PC-3 (cell line): ENCODE measurements at regions not wholly inside any gene's neighbourhood (a gene's known extent, or its start where the extent isn't known, plus 50 kb on each side); places are given as distances from the start of the nearest gene placed in this dataset.

ENCODE experiments used
- ATAC-seq: fragments of 200-7000 bp; cut with Tn5 transposase; 2 replicates; pipeline ENCODE4 v1.9.1; 2020; ENCODE audit warnings: mild to moderate bottlenecking, moderate library complexity
- BruUV-seq: library from RNA; stranded (reverse); fragments of 400-500 nt; replicated peaks from 2 replicates; lab custom pipeline; 2021; lab: Mats Ljungman, UMichigan
- CTCF ChIA-PET: fragments of 300-600 bp; sonication (Branson Sonifier 250); formaldehyde crosslinking; loops from one replicate; lab custom pipeline; 2022; ENCODE audit warnings: antibody characterized with exemption; lab: Charles Lee
- POLR2A ChIA-PET: fragments of 300-600 bp; sonication (Branson Sonifier 250); formaldehyde crosslinking; loops from one replicate; lab custom pipeline; 2022; ENCODE audit warnings: antibody characterized with exemption; ENCODE audit not compliant: unreplicated experiment; lab: Charles Lee
- DNase-seq: peaks from one replicate; pipeline ENCODE4 v3.0.0-alpha.2; 2015
- H2AFZ ChIP-seq: fragments of 300-600 bp; sonication (generic); 2 replicates; pipeline ENCODE4 v1.6.0; 2016; ENCODE audit warnings: antibody characterized with exemption, low read length
- H3F3A ChIP-seq: fragments of 300-600 bp; sonication (generic); one replicate; pipeline ENCODE4 v1.6.0; 2017; ENCODE audit warnings: antibody characterized with exemption, low read length, control low read depth, mild to moderate bottlenecking; ENCODE audit not compliant: unreplicated experiment
- H3K27ac ChIP-seq: fragments of 300-600 bp; sonication (generic); 2 replicates; pipeline ENCODE4 v1.5.1; 2016; ENCODE audit warnings: mild to moderate bottlenecking, low read length
- H3K27me3 ChIP-seq: fragments of 300-600 bp; sonication (generic); 2 replicates; pipeline ENCODE4 v1.6.1; 2016; ENCODE audit warnings: low read length, mixed read lengths
- H3K36me3 ChIP-seq: fragments of 300-600 bp; sonication (generic); 2 replicates; pipeline ENCODE4 v1.6.1; 2016; ENCODE audit warnings: low read depth, mixed run types, low read length, mixed read lengths
- H3K4me1 ChIP-seq: fragments of 300-600 bp; sonication (generic); 2 replicates; pipeline ENCODE4 v1.5.1; 2016; ENCODE audit warnings: low read length; ENCODE audit not compliant: insufficient read depth
- H3K4me2 ChIP-seq: fragments of 300-600 bp; sonication (generic); 2 replicates; pipeline ENCODE4 v1.6.0; 2016; ENCODE audit warnings: low read length
- H3K4me3 ChIP-seq: fragments of 300-600 bp; sonication (generic); 2 replicates; pipeline ENCODE4 v1.5.1; 2016; ENCODE audit warnings: mild to moderate bottlenecking, low read length, mixed read lengths
- H3K79me2 ChIP-seq: fragments of 300-600 bp; sonication (generic); 2 replicates; pipeline ENCODE4 v1.6.1; 2017; ENCODE audit warnings: low read length, mixed read lengths
- H3K9ac ChIP-seq: fragments of 300-600 bp; sonication (generic); 2 replicates; pipeline ENCODE4 v1.6.0; 2016; ENCODE audit warnings: mild to moderate bottlenecking, low read length
- H3K9me2 ChIP-seq: fragments of 300-600 bp; sonication (generic); replicated peaks from 2 replicates; pipeline ENCODE4 v1.6.1; 2016; ENCODE audit warnings: mixed run types, low read length, mixed read lengths
- H3K9me3 ChIP-seq: fragments of 300-600 bp; sonication (generic); 2 replicates; pipeline ENCODE4 v1.6.1; 2016; ENCODE audit warnings: low read length, mixed read lengths
- H4K20me1 ChIP-seq: fragments of 300-600 bp; sonication (generic); 2 replicates; pipeline ENCODE4 v1.6.1; 2016; ENCODE audit warnings: low read length, mixed read lengths
- CTCF ChIP-seq: fragments of 300-600 bp; sonication (generic); conservative IDR thresholded peaks from 2 replicates; pipeline ENCODE4 v1.5.1; 2017; ENCODE audit warnings: antibody characterized with exemption, low read depth, mild to moderate bottlenecking, low read length
- EZH2 ChIP-seq: fragments of 300-600 bp; sonication (generic); IDR thresholded peaks from one replicate; pipeline ENCODE4 v1.6.1; 2017; ENCODE audit warnings: antibody characterized with exemption, mild to moderate bottlenecking, low read length; ENCODE audit not compliant: unreplicated experiment
- EZH2phosphoT487 ChIP-seq: fragments of 300-600 bp; sonication (generic); IDR thresholded peaks from 2 replicates; pipeline ENCODE4 v1.6.1; 2018; ENCODE audit warnings: mild to moderate bottlenecking, antibody characterized with exemption, low read length, borderline replicate concordance
- intact Hi-C: fragments of 100-400 bp; cut with micrococcal nuclease; formaldehyde crosslinking; loops from 2 replicates; pipeline ENCODE4 v1.9.0; 2023

GRCh38 chr11:39571081-39571480 lies 1888.4 kb downstream of the LRRC4C start:
- H3K79me2 ChIP-seq, result no peaks in the 10 kb centered on the region
- H3K36me3 ChIP-seq, result no peaks in the 10 kb centered on the region
- ChIA-PET CTCF (no interaction called here), POLR2A (no interaction called here)
- no peaks in the 10 kb centered on the region for H3F3A ChIP-seq
- no peak overlapping the region for H3K4me3 ChIP-seq
- H4K20me1 ChIP-seq, result no peaks in the 10 kb centered on the region
- no peaks in the 10 kb centered on the region for H3K9me3 ChIP-seq
- intact Hi-C loops, result no loop called here
- H3K27ac ChIP-seq, result no peak overlapping the region
- no peak overlapping the region for H2AFZ ChIP-seq
- H3K4me1 ChIP-seq, result no peaks in the 10 kb centered on the region
- no peaks in the 10 kb centered on the region for H3K27me3 ChIP-seq
- no peak for TF ChIP-seq EZH2
- TF ChIP-seq EZH2phosphoT487, result no peak
- no peak for TF ChIP-seq CTCF
- no peak for DNase-seq
- H3K9ac ChIP-seq, result no peak overlapping the region
- H3K9me2 ChIP-seq, result no peaks in the 10 kb centered on the region
- BruUV-seq, result no TSS peak
- no peak for ATAC-seq
- no peak overlapping the region for H3K4me2 ChIP-seq

- Histone ChIP-seq H3K4me3 (no peak overlapping the region), H2AFZ (no peak overlapping the region), H3K79me2 (no peaks in the 10 kb centered on the region), H3F3A (no peaks in the 10 kb centered on the region), H3K9ac (no peak overlapping the region), H3K27ac (no peak overlapping the region), H3K4me2 (no peak overlapping the region), H3K27me3 (no peaks in the 10 kb centered on the region), H3K36me3 (no peaks in the 10 kb centered on the region), H4K20me1 (no peaks in the 10 kb centered on the region), H3K9me2 (no peaks in the 10 kb centered on the region), H3K4me1 (no peaks in the 10 kb centered on the region), H3K9me3 (no peaks in the 10 kb centered on the region)
- ATAC-seq (no peak), DNase-seq (no peak)
- BruUV-seq, result no TSS peak
- TF ChIP-seq CTCF (no peak), EZH2phosphoT487 (no peak), EZH2 (no peak)
- CTCF ChIA-PET, result no interaction called here
- intact Hi-C loops, result no loop called here
- POLR2A ChIA-PET, result no interaction called here
These were observed 1888.9 kb downstream of the LRRC4C start for GRCh38 chr11:39570526-39570925.

DNA sequence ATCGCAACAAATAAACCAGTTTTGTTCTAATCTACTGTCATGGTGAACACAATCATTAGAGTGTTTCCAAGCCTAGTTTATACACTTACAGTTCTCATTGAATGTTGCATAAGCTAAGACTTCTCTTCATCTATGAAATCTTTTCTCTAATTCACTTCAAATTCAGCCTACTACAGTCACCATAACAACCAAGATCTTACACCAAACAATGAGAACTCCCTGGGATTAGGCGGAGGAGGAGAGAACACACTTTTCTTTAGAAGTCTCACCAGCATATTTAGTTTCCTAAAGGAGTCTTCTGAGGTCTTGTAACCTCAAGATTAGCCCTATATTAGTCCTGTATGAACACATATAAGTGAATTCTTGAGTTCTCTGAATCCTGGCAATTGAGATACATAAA lies 1889.7 kb downstream of the LRRC4C start:
- no peaks in the 10 kb centered on the region for H3K27me3 ChIP-seq
- no peak for DNase-seq
- TF ChIP-seq CTCF, result no peak
- no peak for TF ChIP-seq EZH2
- no peak for TF ChIP-seq EZH2phosphoT487
- H3K4me3 ChIP-seq, result no peak overlapping the region
- no peak for ATAC-seq
- H3K4me2 ChIP-seq, result no peak overlapping the region
- H3F3A ChIP-seq, result no peaks in the 10 kb centered on the region
- no peaks in the 10 kb centered on the region for H3K4me1 ChIP-seq
- BruUV-seq, result no TSS peak
- ChIA-PET POLR2A (no interaction called here), CTCF (no interaction called here)
- no peaks in the 10 kb centered on the region for H3K9me3 ChIP-seq
- no peaks in the 10 kb centered on the region for H3K36me3 ChIP-seq
- no peaks in the 10 kb centered on the region for H3K9me2 ChIP-seq
- H2AFZ ChIP-seq, result no peak overlapping the region
- intact Hi-C loops, result no loop called here
- H3K27ac ChIP-seq, result no peak overlapping the region
- H3K79me2 ChIP-seq, result no peaks in the 10 kb centered on the region
- no peaks in the 10 kb centered on the region for H4K20me1 ChIP-seq
- H3K9ac ChIP-seq, result no peak overlapping the region
